H1 (cell line): ENCODE measurements at regions not wholly inside any gene's neighbourhood (a gene's known extent, or its start where the extent isn't known, plus 50 kb on each side); places are given as distances from the start of the nearest gene placed in this dataset.

Source experiments
- FOSL1 ChIP-seq: IDR thresholded peaks from 2 replicates; pipeline ENCODE4 v1.6.1; 2011; ENCODE audit warnings: mild to moderate bottlenecking, low read depth, low read length, moderate library complexity; ENCODE audit not compliant: insufficient read depth
- GTF2F1 ChIP-seq: IDR thresholded peaks from 2 replicates; pipeline ENCODE4 v1.6.1; 2012; ENCODE audit warnings: low read depth, low read length, improper control_type of control experiment, borderline replicate concordance
- NANOG ChIP-seq: IDR thresholded peaks from 2 replicates; pipeline ENCODE4 v1.6.1; 2011; ENCODE audit warnings: low read length, low read depth, mild to moderate bottlenecking, inconsistent platforms; ENCODE audit not compliant: insufficient read depth, poor library complexity, severe bottlenecking
- POU5F1 ChIP-seq: IDR thresholded peaks from 2 replicates; pipeline ENCODE4 v1.6.1; 2011; ENCODE audit warnings: low read depth, mild to moderate bottlenecking, low read length, moderate library complexity
- RAD21 ChIP-seq, 2 experiments: IDR thresholded peaks in 1 of 2; conservative IDR thresholded peaks in 1 of 2; 2 replicates each; pipeline ENCODE4 v1.6.1; 2011; ENCODE audit warnings: low read depth in 2 of 2, low read length in 2 of 2, improper control_type of control experiment in 1 of 2, inconsistent platforms in 1 of 2, mild to moderate bottlenecking in 1 of 2, moderate library complexity in 1 of 2
- SP4 ChIP-seq: IDR thresholded peaks from 2 replicates; pipeline ENCODE4 v1.6.1; 2012; ENCODE audit warnings: low read length, inconsistent platforms
- TF ChIP-seq, protein P1 (sequence below): IDR thresholded peaks from 2 replicates; pipeline ENCODE4 v1.6.1; 2011; ENCODE audit warnings: low read depth, mild to moderate bottlenecking, low read length; ENCODE audit not compliant: insufficient read depth

DNA sequence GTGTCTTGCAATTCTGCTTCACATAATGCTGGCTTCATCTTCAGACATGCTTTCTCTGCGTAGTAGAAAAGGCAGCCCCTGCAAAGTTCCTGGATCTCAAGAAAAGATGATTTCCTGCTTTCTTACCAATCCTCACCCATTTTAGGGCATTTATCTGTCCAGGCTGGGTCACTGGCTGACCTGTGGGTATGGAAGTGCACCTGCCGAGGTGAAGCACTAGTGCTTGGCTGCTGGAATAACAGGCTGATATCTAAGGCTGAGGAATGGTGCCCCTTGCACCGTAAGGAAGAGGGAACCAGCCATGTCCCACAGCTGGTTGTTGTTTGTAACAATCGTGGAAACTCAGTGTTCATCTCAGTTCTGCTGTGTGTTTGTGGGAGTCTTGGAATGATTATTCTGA lies 138.0 kb upstream of the KLF6 start (continued):
- TF ChIP-seq SP4 = no peak
- no peak for TF ChIP-seq FOSL1
- TF ChIP-seq, protein P1, sequence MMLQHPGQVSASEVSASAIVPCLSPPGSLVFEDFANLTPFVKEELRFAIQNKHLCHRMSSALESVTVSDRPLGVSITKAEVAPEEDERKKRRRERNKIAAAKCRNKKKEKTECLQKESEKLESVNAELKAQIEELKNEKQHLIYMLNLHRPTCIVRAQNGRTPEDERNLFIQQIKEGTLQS = no peak
- no peak for TF ChIP-seq POU5F1
- TF ChIP-seq NANOG = no peak
- no peak for TF ChIP-seq RAD21 (IDR thresholded peaks at IDR 0.05 in 1 of 2, conservative IDR thresholded peaks at IDR 0.05 in 1 of 2; ENCODE audit: low read depth in 2 of 2, low read length in 2 of 2)
- no peak for TF ChIP-seq GTF2F1
- TF ChIP-seq, all 59 proteins: peak for 0
